Epithelial cell of esophagus (primary cell): ENCODE measurements at regions not wholly inside any gene's neighbourhood (a gene's known extent, or its start where the extent isn't known, plus 50 kb on each side); places are given as distances from the start of the nearest gene placed in this dataset.

Experiments used
- DNase-seq: peaks from one replicate; pipeline ENCODE4 v3.0.0; 2010; ENCODE audit warnings: low read depth
- H3K4me3 ChIP-seq: 2 replicates; pipeline ENCODE4 v1.5.1; 2011; ENCODE audit warnings: mild to moderate bottlenecking, low read length, control low read depth
- CTCF ChIP-seq: IDR thresholded peaks from 2 replicates; pipeline ENCODE4 v1.5.1; 2011; ENCODE audit warnings: low read depth, mild to moderate bottlenecking, low read length, control low read depth, inconsistent platforms; ENCODE audit not compliant: insufficient read depth; ENCODE audit errors: missing control alignments

- no peak overlapping the region for H3K4me3 ChIP-seq
- no peak for DNase-seq
- TF ChIP-seq CTCF = no peak
Observed at GRCh38 chr21:20257052-20257740, 741.0 kb upstream of the NCAM2 start.

GRCh38 chr21:20258542-20258941 is 739.7 kb upstream of the NCAM2 start:
- no peak for TF ChIP-seq CTCF
- DNase-seq = no peak
- no peak overlapping the region for H3K4me3 ChIP-seq

- no peak for TF ChIP-seq CTCF
- H3K4me3 ChIP-seq = no peak overlapping the region
- no peak for DNase-seq
Observed at GRCh38 chr21:20259031-20259867, 739.0 kb upstream of the NCAM2 start.

- no peak overlapping the region for H3K4me3 ChIP-seq
- no peak for TF ChIP-seq CTCF
- DNase-seq = no peak
Observed at GRCh38 chr21:20260124-20260523, 738.1 kb upstream of the NCAM2 start.

- no peak for TF ChIP-seq CTCF
- no peak overlapping the region for H3K4me3 ChIP-seq
- DNase-seq = no peak
Observed at GRCh38 chr21:20261364-20261763, 736.8 kb upstream of the NCAM2 start.

GRCh38 chr21:20265707-20266440 is 732.3 kb upstream of the NCAM2 start:
- TF ChIP-seq CTCF = no peak
- no peak overlapping the region for H3K4me3 ChIP-seq
- DNase-seq = no peak

- TF ChIP-seq CTCF = no peak
- no peak for DNase-seq
- no peak overlapping the region for H3K4me3 ChIP-seq
Observed at GRCh38 chr21:20266441-20266710, 731.8 kb upstream of the NCAM2 start.
